ENCODE measurements at regions not wholly inside any gene's neighbourhood (a gene's known extent, or its start where the extent isn't known, plus 50 kb on each side); places are given as distances from the start of the nearest gene placed in this dataset.

DNA sequence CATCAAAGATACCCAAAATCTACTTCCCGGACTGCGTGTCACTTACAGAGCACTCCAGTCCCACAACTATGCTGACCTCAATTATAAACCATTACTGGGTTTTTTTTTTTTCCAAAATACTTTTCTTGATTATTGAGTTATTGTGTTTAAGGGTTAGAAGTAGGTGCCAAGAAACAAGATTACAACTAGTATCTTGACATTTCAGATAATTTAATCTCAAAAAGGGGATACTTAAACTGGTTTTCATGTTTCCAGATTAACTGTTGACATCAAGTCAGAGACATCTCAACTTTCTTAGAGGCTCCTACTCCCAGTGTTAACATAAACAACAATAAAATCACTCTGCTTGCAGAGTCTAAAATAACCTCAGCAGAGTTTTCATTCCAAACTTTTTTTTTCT, 131.2 kb upstream of the ARID2 start:
- TF ChIP-seq, protein P1, sequence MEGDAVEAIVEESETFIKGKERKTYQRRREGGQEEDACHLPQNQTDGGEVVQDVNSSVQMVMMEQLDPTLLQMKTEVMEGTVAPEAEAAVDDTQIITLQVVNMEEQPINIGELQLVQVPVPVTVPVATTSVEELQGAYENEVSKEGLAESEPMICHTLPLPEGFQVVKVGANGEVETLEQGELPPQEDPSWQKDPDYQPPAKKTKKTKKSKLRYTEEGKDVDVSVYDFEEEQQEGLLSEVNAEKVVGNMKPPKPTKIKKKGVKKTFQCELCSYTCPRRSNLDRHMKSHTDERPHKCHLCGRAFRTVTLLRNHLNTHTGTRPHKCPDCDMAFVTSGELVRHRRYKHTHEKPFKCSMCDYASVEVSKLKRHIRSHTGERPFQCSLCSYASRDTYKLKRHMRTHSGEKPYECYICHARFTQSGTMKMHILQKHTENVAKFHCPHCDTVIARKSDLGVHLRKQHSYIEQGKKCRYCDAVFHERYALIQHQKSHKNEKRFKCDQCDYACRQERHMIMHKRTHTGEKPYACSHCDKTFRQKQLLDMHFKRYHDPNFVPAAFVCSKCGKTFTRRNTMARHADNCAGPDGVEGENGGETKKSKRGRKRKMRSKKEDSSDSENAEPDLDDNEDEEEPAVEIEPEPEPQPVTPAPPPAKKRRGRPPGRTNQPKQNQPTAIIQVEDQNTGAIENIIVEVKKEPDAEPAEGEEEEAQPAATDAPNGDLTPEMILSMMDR (IDR thresholded peaks at IDR 0.05): no peak
- peaks cover 0 to 2% (median 0%) of the 10 kb centered on the region in 3 donors for H3K27me3 Mint-ChIP-seq (ENCODE audit: low read depth in 3 of 3)
- H3K4me2 ChIP-seq (replicated peaks; ENCODE audit: extremely low read depth, low read length, poor library complexity, severe bottlenecking): no peak overlapping the region
- intact Hi-C loops (cut with micrococcal nuclease): no loop called here
- H3K9me3 ChIP-seq (replicated peaks in 1 of 2; ENCODE audit: control insufficient read depth in 1 of 2, insufficient read depth in 1 of 2, low read length in 2 of 2): no peaks in the 10 kb centered on the region
- H3K27ac ChIP-seq (ENCODE audit: low read depth in 1 of 2, low read length in 2 of 2): no peak overlapping the region
- H3K36me3 Mint-ChIP-seq: no peaks in the 10 kb centered on the region
- no peaks in the 10 kb centered on the region for H3K4me1 Mint-ChIP-seq
- H3K9me3 Mint-ChIP-seq: peaks cover 0 to 3% (median 0%) of the 10 kb centered on the region in 7 donors
- no peak overlapping the region for H3K4me3 Mint-ChIP-seq
- WGBS (ENCODE audit: insufficient coverage): no CpG with 5 or more reads among the region's 2 CpGs
- H3K4me1 ChIP-seq (ENCODE audit: control insufficient read depth in 1 of 2, insufficient read depth in 2 of 2, low read length in 2 of 2): no peaks in the 10 kb centered on the region
- no peak overlapping the region for H3K9ac ChIP-seq (ENCODE audit: insufficient read depth, low read length, poor library complexity, severe bottlenecking)
- no peaks in the 10 kb centered on the region for H3K36me3 ChIP-seq (replicated peaks in 1 of 2; ENCODE audit: control insufficient read depth in 1 of 2, insufficient read depth in 2 of 2, low read length in 2 of 2)
- no peak overlapping the region for H2AFZ ChIP-seq (ENCODE audit: insufficient read depth, low read depth, low read length, poor library complexity, severe bottlenecking)
- H3K79me2 ChIP-seq (ENCODE audit: insufficient read depth, low read length): no peaks in the 10 kb centered on the region
- H3K27ac Mint-ChIP-seq: no peak overlapping the region
- no peak overlapping the region for H3K4me3 ChIP-seq (replicated peaks in 1 of 3; ENCODE audit: low read depth in 2 of 3, low read length in 3 of 3)
- no peaks in the 10 kb centered on the region for H3K27me3 ChIP-seq (ENCODE audit: control insufficient read depth in 2 of 2, insufficient read depth in 2 of 2, low read length in 2 of 2)
- H4K20me1 ChIP-seq (ENCODE audit: insufficient read depth, low read length): no peaks in the 10 kb centered on the region
- no peak for DNase-seq

DNA sequence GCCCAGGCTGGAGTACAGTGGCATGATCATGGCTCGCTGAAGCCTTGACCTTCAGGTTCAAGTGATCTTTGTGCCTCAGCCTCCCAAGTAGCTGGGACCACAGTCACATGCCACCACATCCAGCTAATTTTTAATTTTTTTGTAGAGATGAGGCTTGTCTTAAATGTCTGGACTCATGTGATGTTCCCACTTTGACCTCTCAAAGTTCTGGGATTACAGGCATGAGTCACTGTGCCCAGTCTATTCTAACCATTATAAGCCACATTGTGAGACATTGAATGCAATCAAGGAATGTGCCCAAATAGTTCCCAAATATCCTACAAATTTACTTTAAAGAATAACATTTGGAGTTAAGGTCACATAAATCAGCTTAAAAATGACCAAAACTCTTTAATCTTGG, 130.7 kb upstream of the ARID2 start:
- Histone ChIP-seq H2AFZ (ENCODE audit: insufficient read depth, low read depth, low read length, poor library complexity, severe bottlenecking) (no peak overlapping the region), H3K27me3 (ENCODE audit: control insufficient read depth in 2 of 2, insufficient read depth in 2 of 2, low read length in 2 of 2) (no peaks in the 10 kb centered on the region), H3K9ac (ENCODE audit: insufficient read depth, low read length, poor library complexity, severe bottlenecking) (no peak overlapping the region), H4K20me1 (ENCODE audit: insufficient read depth, low read length) (no peaks in the 10 kb centered on the region), H3K9me3 (replicated peaks in 1 of 2; ENCODE audit: control insufficient read depth in 1 of 2, insufficient read depth in 1 of 2, low read length in 2 of 2) (no peaks in the 10 kb centered on the region), H3K27ac (ENCODE audit: low read depth in 1 of 2, low read length in 2 of 2) (no peak overlapping the region), H3K36me3 (replicated peaks in 1 of 2; ENCODE audit: control insufficient read depth in 1 of 2, insufficient read depth in 2 of 2, low read length in 2 of 2) (no peaks in the 10 kb centered on the region), H3K4me2 (replicated peaks; ENCODE audit: extremely low read depth, low read length, poor library complexity, severe bottlenecking) (no peak overlapping the region), H3K4me3 (replicated peaks in 1 of 3; ENCODE audit: low read depth in 2 of 3, low read length in 3 of 3) (no peak overlapping the region), H3K79me2 (ENCODE audit: insufficient read depth, low read length) (no peaks in the 10 kb centered on the region), H3K4me1 (ENCODE audit: control insufficient read depth in 1 of 2, insufficient read depth in 2 of 2, low read length in 2 of 2) (no peaks in the 10 kb centered on the region)
- H3K27me3 Mint-ChIP-seq (ENCODE audit: low read depth in 3 of 3): peaks cover 0 to 2% (median 2%) of the 10 kb centered on the region in 3 donors
- DNase-seq: no peak
- H3K9me3 Mint-ChIP-seq: peaks cover 0 to 3% (median 0%) of the 10 kb centered on the region in 7 donors
- H3K4me3 Mint-ChIP-seq: no peak overlapping the region
- no CpG with 5 or more reads among the region's 1 CpG for WGBS (ENCODE audit: insufficient coverage)
- H3K36me3 Mint-ChIP-seq: no peaks in the 10 kb centered on the region
- TF ChIP-seq, protein P1 (IDR thresholded peaks at IDR 0.05): no peak
- intact Hi-C loops (cut with micrococcal nuclease): no loop called here
- no peak overlapping the region for H3K27ac Mint-ChIP-seq
- no peaks in the 10 kb centered on the region for H3K4me1 Mint-ChIP-seq

Data from CD14-positive monocyte (primary cell).